ENCODE measurements at regions not wholly inside any gene's neighbourhood (a gene's known extent, or its start where the extent isn't known, plus 50 kb on each side); places are given as distances from the start of the nearest gene placed in this dataset.

GRCh38 chrX:143800150-143800549 is 79.6 kb upstream of the SPANXN2 start:
- DNase-seq: no peak

GRCh38 chrX:143788265-143788664 is 67.7 kb upstream of the SPANXN2 start:
- DNase-seq: peak; percentile 5

GRCh38 chrX:143787341-143787740 is 66.8 kb upstream of the SPANXN2 start:
- no peak for DNase-seq

- no peak for DNase-seq
Measured at GRCh38 chrX:143781103-143781502, 60.6 kb upstream of the SPANXN2 start.

Measured in NCI-H1417 treated with DMSO at 0.1 percent for 48 hours (cell line).